ENCODE measurements at regions not wholly inside any gene's neighbourhood (a gene's known extent, or its start where the extent isn't known, plus 50 kb on each side); places are given as distances from the start of the nearest gene placed in this dataset.

GRCh38 chr7:142338633-142339501 lies 81.0 kb upstream of the PRSS58 start:
- TF ChIP-seq POLR2A (IDR thresholded peaks at IDR 0.05; ENCODE audit: low read depth, low read length) (no peak), POLR2AphosphoS5 (IDR thresholded peaks at IDR 0.05; ENCODE audit: low read depth, low read length) (no peak)

Measured in GM12892 (cell line).